ENCODE measurements at regions not wholly inside any gene's neighbourhood (a gene's known extent, or its start where the extent isn't known, plus 50 kb on each side); places are given as distances from the start of the nearest gene placed in this dataset.

DNA sequence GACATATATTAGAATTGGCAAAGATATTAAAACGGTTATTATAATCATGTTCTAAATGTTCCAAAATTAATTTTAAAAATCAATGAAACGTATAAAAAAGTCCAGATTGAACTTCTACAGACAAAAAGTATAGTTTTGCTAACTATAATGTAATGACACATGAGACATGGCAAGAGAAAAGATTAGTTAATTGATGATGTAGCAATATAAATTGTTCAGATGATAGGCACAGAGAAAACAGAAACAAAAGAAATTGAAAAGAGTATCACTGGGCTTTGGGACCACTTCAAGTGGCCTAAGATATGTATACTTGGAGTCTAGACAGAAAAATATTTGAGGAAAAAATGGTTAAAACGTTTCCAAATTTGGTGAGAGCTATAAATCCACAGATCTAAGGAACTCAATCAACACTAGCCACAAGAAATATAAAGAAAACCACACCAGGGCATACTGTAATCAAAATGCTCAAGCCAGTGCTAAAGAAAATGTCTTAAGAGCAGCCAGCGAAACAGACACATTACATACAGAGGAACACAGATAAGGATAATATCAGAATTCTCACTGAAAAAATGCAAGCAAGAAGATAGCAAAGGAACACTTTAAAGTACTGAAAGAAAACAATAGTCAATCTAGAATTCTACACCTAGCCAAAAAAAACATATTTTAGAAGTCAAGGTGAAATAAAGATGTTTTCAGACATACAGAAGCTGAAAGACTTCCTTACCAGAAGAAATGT is 172.6 kb upstream of the FOXQ1 start:
- H3K27me3 Mint-ChIP-seq (ENCODE audit: low read depth in 3 of 3) = peaks cover 4 to 8% (median 4%) of the 10 kb centered on the region in 3 donors
- no peaks in the 10 kb centered on the region for H3K36me3 Mint-ChIP-seq
- no peak overlapping the region for H3K27ac Mint-ChIP-seq
- no peak for DNase-seq
- H3K9me3 Mint-ChIP-seq = peaks cover 0 to 5% (median 0%) of the 10 kb centered on the region in 6 donors
- no peak overlapping the region for H3K4me3 Mint-ChIP-seq
- H3K4me1 Mint-ChIP-seq = no peaks in the 10 kb centered on the region

DNA sequence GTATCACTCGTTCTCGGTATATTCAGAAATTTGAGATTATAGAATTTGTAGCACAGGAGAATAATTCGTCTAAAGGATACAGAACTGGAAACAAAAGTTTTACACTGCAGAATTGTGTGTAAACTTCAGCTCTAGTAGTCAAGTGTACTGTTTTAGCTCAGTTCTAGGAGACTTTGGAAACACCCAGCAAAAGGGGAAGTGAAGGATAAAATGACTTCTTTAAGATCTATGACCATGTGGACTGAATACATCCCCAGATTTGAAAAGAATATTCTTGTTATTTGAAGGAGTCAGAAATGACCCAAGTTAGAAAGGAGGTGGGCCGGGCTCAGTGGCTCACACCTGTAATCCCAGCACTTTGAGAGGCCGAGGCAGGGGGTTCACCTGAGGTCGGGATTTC is 174.0 kb upstream of the FOXQ1 start:
- Mint-ChIP-seq H3K4me1 (no peaks in the 10 kb centered on the region), H3K27ac (no peak overlapping the region), H3K4me3 (no peak overlapping the region), H3K36me3 (no peaks in the 10 kb centered on the region), H3K9me3 (peaks cover 0 to 5% (median 0%) of the 10 kb centered on the region in 6 donors), H3K27me3 (ENCODE audit: low read depth in 3 of 3) (peaks cover 4 to 8% (median 7%) of the 10 kb centered on the region in 3 donors)
- no peak for DNase-seq

DNA sequence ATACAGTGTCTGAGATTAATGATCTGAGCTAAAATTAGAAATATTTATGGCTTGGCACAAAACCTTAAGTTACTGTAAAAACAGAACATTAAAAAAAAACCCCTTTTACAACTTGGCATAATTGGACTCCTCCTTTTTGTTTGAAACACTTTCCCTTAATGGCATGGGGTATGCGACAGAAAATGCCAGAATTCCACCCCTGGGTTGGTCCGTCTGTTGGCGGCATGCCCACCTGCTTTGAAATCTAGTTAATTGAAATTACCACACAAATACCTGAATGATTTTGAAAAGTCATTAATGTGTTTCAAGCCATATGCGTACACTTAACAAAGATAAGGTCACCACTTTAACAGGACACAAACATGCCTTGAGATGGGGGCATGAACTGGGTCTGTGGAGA is 175.1 kb upstream of the FOXQ1 start:
- Mint-ChIP-seq H3K4me1 (no peaks in the 10 kb centered on the region), H3K27ac (no peak overlapping the region), H3K4me3 (no peak overlapping the region), H3K9me3 (peaks cover 0 to 5% (median 0%) of the 10 kb centered on the region in 6 donors), H3K27me3 (ENCODE audit: low read depth in 3 of 3) (peaks cover 4 to 8% (median 7%) of the 10 kb centered on the region in 3 donors), H3K36me3 (no peaks in the 10 kb centered on the region)
- DNase-seq = no peak

DNA sequence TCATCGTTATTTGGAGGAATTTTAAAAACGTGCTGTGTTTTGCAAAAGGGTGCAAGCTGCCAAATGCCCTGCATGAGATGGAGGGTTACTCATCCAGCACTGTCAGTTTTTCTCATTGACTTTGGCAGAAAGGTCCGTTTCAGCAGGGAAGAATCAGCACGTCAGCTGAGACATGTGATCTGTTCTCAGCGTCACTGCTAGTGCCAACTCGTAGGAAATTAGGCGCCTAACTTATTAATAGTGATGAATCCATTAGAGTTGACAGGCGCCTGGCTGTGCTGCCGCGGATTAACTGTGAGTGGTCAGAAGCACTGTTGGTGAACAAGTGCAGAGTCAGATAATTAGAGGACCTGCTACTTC is 175.5 kb upstream of the FOXQ1 start:
- no peaks in the 10 kb centered on the region for H3K4me1 Mint-ChIP-seq
- peaks cover 0 to 5% (median 0%) of the 10 kb centered on the region in 6 donors for H3K9me3 Mint-ChIP-seq
- DNase-seq = no peak
- H3K4me3 Mint-ChIP-seq = no peak overlapping the region
- no peak overlapping the region for H3K27ac Mint-ChIP-seq
- peaks cover 4 to 8% (median 7%) of the 10 kb centered on the region in 3 donors for H3K27me3 Mint-ChIP-seq (ENCODE audit: low read depth in 3 of 3)
- H3K36me3 Mint-ChIP-seq = no peaks in the 10 kb centered on the region

DNA sequence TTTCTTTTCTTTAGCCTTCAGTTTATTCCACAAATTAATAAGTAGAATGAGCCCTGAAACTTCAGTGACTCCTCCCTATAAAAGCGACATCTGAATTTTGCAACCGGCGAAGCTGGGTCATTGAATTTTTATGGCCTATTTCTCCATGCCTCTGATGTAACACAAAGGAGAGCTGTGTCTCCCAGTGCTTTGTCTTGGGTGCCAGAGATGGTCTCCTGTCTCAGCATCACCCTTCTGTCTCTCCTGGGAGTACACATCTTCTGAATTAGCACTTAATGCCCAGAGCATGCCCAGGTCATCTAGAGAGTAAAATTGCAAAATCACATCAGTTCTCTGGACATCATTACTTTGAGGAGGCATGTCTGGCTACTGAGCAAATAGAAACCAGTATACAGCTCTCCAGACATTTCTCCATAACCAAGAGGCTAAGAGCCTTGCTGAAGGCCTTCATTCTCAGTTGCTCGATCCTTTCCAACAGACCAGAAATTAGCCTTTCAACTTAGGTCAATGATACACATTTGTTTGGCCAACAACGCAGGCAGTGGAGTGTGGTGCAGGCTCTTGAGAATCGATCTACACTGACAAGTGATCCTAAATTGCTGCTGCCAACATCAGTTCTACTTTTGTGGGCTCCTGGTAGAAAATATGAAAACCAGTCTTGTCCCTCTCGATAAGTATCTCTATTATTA is 176.0 kb upstream of the FOXQ1 start:
- H3K27ac Mint-ChIP-seq = no peak overlapping the region
- no peak for DNase-seq
- no peak overlapping the region for H3K4me3 Mint-ChIP-seq
- no peaks in the 10 kb centered on the region for H3K36me3 Mint-ChIP-seq
- peaks cover 0 to 5% (median 0%) of the 10 kb centered on the region in 6 donors for H3K9me3 Mint-ChIP-seq
- no peaks in the 10 kb centered on the region for H3K4me1 Mint-ChIP-seq
- H3K27me3 Mint-ChIP-seq (ENCODE audit: low read depth in 3 of 3) = peaks cover 4 to 8% (median 7%) of the 10 kb centered on the region in 3 donors

DNA sequence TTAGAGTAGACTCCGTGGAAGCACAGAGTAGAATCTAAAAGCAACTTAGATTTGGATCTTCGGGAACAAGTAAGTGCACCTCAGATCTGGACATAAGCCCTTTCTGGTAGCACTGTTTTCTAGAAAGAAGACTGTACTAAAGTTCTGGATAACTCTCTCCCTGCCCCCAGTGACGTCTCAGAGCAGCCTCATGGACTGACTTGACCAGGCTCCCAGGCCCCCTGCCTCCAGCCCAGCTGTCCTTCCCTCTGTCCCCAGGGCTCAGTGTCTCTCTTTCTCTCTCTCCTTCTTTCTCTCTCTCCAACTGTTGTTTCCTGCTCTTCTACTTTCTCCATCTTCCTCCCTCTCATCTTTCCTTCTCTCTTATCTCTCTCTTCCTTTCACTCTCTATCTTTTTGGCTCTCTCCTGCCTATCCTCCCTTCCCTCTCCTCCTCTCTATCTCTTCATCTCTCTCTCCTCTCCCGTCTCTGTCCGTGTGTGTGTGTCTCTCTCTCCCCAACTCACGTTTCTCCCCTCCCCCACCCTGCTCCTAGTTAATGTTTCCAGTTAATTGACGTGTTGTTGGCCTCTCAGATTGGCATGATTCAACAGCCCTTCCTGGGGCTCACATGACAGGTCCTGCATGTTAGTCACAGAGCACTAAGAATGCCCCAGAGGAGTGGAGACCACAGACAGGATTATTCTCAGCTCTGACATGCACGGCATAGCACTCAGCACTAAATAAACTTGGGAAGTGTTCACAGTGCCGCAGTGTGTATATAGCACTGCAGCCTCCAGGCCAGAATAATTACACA is 180.4 kb upstream of the FOXQ1 start:
- peaks cover 2 to 4% (median 3%) of the 10 kb centered on the region in 3 donors for H3K27me3 Mint-ChIP-seq (ENCODE audit: low read depth in 3 of 3)
- no peaks in the 10 kb centered on the region for H3K4me1 Mint-ChIP-seq
- no peaks in the 10 kb centered on the region for H3K36me3 Mint-ChIP-seq
- H3K27ac Mint-ChIP-seq = no peak overlapping the region
- no peak for DNase-seq
- peaks cover 0 to 2% (median 0%) of the 10 kb centered on the region in 6 donors for H3K9me3 Mint-ChIP-seq
- no peak overlapping the region for H3K4me3 Mint-ChIP-seq

DNA sequence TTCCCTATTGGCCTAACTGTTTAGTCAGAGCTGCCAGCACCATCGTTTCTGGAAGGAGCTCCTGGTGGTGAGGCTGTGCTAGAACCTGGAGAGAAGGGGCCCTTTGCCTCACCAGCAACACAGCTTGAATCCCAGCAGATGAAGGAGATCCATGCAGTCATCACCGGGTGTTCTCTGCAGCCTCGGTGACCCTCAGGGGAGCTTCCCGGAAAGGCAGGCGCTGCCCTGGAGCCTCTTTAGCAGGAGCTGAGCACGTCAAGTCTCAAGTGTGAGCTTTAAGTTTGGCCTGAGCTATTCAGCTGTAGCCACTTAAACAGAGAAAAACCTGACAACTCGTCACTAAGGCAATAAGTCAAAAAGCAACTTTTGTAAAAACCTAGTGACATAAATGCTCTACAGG is 181.2 kb upstream of the FOXQ1 start:
- no peak overlapping the region for H3K4me3 Mint-ChIP-seq
- no peaks in the 10 kb centered on the region for H3K4me1 Mint-ChIP-seq
- no peak overlapping the region for H3K27ac Mint-ChIP-seq
- no peak for DNase-seq
- peaks cover 2 to 4% (median 4%) of the 10 kb centered on the region in 3 donors for H3K27me3 Mint-ChIP-seq (ENCODE audit: low read depth in 3 of 3)
- H3K36me3 Mint-ChIP-seq = no peaks in the 10 kb centered on the region
- peaks cover 0 to under 1% (median 0%) of the 10 kb centered on the region in 6 donors for H3K9me3 Mint-ChIP-seq

DNA sequence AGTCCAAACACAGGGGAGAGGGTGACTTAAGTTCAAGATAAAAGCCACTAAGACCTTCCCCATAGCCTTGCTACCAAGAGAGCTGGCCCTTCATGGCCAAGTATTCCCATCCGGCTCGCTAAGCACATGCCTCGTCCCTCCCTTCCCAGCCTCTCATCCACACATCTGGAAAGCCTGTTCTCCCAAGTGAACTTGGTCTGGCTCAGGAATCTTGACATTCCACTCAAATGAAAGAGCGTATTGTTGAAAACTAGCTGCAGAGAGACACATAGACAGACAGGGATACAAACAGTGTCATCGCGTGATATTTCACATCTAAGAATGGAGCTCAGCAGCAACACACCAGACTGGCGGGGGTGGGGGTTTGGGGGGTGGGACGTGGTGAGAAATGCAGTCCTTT is 182.8 kb upstream of the FOXQ1 start:
- H3K4me1 Mint-ChIP-seq = no peaks in the 10 kb centered on the region
- no peaks in the 10 kb centered on the region for H3K36me3 Mint-ChIP-seq
- H3K4me3 Mint-ChIP-seq = no peak overlapping the region
- no peaks in the 10 kb centered on the region for H3K9me3 Mint-ChIP-seq
- peaks cover 0 to 4% (median 2%) of the 10 kb centered on the region in 3 donors for H3K27me3 Mint-ChIP-seq (ENCODE audit: low read depth in 3 of 3)
- no peak for DNase-seq
- no peak overlapping the region for H3K27ac Mint-ChIP-seq

DNA sequence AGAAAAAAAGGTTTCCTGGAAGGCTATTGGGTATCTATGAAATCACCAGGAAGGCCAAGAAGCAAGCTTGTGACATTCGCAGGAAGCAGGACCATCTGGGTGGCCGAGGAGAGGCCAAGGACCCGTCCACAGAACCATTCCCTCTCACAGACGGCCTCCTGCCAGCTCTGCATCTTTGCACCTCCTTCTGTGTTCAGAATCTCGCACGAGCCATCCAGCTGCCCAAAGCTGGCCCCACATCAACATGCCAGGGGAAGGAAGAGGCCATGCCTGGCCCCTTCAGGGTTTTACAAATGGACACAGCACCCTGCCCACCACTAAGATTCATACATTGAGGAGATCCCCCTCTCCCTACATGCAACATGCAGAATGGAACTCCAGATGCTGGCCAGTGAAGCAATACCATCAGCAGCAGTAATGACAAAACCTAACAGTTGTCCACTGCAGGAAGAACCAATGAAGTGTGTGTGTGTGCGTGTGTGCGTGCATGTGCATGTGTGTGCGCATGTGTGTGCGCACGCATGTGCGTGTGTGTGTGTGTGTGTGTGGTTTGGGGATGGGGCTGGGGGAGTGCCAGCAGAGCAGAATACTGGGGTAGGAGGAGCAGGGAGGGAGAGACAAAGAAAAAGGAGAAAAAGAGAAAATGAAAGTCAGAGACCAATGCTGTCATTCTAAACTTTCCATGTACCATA is 184.2 kb upstream of the FOXQ1 start:
- Mint-ChIP-seq H3K9me3 (no peaks in the 10 kb centered on the region), H3K4me1 (no peaks in the 10 kb centered on the region), H3K27me3 (ENCODE audit: low read depth in 3 of 3) (peaks cover 0 to 5% (median 4%) of the 10 kb centered on the region in 3 donors), H3K36me3 (no peaks in the 10 kb centered on the region), H3K4me3 (no peak overlapping the region), H3K27ac (no peak overlapping the region)
- DNase-seq = no peak

DNA sequence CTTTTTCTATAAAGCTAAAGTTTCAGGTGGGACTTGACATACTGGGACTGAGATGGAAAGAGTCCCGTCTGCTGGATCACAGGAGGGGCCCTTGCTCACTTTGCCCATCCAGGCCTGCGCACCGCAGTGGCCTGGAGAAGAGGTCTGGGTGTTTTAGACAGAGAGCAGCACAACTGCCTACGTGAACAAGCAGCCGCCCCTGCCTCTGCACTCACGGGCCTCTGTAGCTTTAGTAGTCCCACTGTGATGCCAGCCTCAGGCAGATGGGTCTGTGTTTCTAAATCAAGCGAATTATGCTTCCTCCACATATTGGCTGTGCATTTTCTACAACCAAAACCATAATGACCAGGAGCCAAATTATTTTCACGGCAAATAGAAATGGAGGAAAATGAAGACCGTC is 184.8 kb upstream of the FOXQ1 start:
- Mint-ChIP-seq H3K4me1 (no peaks in the 10 kb centered on the region), H3K4me3 (no peak overlapping the region), H3K27ac (no peak overlapping the region), H3K9me3 (no peaks in the 10 kb centered on the region), H3K36me3 (no peaks in the 10 kb centered on the region), H3K27me3 (ENCODE audit: low read depth in 3 of 3) (peaks cover 0 to 5% (median 4%) of the 10 kb centered on the region in 3 donors)
- no peak for DNase-seq

DNA sequence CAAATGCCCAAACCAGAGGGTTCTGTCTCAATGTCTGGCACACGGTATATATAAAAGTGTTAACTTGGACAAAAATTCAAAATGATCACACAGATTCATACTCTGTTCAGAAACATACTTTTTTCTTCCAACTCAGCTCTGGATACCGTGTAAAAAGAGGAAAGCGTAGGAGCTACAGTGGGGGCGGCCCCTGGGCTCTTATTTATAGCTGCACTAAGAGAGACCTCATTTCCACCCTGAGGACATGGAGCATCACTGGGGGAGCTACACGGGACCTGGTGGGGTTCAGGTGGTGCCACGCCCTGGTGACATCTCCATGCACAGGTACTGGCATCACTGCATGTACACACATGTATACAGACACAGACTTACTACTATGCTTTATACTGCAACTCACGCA is 185.9 kb upstream of the FOXQ1 start:
- Mint-ChIP-seq H3K4me1 (no peaks in the 10 kb centered on the region), H3K27ac (no peak overlapping the region), H3K9me3 (no peaks in the 10 kb centered on the region), H3K27me3 (ENCODE audit: low read depth in 3 of 3) (peaks cover 0 to 5% (median 4%) of the 10 kb centered on the region in 3 donors), H3K4me3 (no peak overlapping the region), H3K36me3 (no peaks in the 10 kb centered on the region)
- DNase-seq = no peak

DNA sequence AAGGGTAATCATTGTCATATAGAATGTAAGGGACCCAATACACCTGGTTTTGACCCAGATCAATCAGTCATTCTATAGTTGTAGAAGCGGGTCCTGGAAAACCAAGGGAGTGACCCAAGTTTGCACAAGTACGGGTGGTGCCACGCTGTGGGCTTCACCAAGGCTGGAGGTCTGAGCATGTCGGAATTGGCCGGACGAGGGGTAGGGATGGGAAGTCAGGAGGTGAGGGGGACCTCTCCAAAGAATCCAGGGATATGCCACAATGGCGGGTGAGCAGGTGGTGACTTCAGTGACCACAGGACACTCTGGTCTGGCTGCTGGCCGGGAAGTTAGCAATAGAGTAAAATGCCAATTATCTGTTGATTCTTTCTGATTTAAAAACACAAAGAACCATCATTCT is 186.6 kb upstream of the FOXQ1 start:
- no peaks in the 10 kb centered on the region for H3K9me3 Mint-ChIP-seq
- H3K36me3 Mint-ChIP-seq = no peaks in the 10 kb centered on the region
- no peak overlapping the region for H3K27ac Mint-ChIP-seq
- H3K27me3 Mint-ChIP-seq (ENCODE audit: low read depth in 3 of 3) = peaks cover 0 to 5% (median 4%) of the 10 kb centered on the region in 3 donors
- no peak overlapping the region for H3K4me3 Mint-ChIP-seq
- H3K4me1 Mint-ChIP-seq = no peaks in the 10 kb centered on the region
- no peak for DNase-seq

DNA sequence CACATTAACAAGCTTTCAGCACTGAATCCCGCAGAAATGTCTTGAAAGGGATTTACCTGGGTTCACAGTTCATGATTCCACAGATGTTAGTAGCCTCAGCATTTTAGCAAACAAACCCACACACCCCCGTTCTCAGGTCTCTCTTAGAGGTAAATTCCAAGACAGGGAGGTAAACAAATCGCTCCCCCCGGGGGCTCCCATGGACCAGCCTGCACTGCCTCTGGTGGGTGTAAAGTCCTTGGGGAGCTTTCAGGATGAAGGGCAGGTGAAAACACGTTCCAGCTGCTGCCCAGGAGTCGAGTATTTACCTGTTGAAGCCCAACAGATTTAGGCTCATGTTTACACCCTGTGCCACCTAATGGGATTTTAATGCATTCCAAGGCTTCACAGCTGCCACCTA is 187.0 kb upstream of the FOXQ1 start:
- no peaks in the 10 kb centered on the region for H3K36me3 Mint-ChIP-seq
- H3K9me3 Mint-ChIP-seq = no peaks in the 10 kb centered on the region
- no peaks in the 10 kb centered on the region for H3K4me1 Mint-ChIP-seq
- DNase-seq = no peak
- peaks cover 0 to 5% (median 4%) of the 10 kb centered on the region in 3 donors for H3K27me3 Mint-ChIP-seq (ENCODE audit: low read depth in 3 of 3)
- no peak overlapping the region for H3K4me3 Mint-ChIP-seq
- no peak overlapping the region for H3K27ac Mint-ChIP-seq

All from immature natural killer cell (primary cell).